GM19351 (cell line): ENCODE measurements at regions not wholly inside any gene's neighbourhood (a gene's known extent, or its start where the extent isn't known, plus 50 kb on each side); places are given as distances from the start of the nearest gene placed in this dataset.

ENCODE experiments used
- ATAC-seq: cut with Tn5 transposase; IDR thresholded peaks from one replicate; pipeline ENCODE4 v1.9.1; 2021; ENCODE audit warnings: mild to moderate bottlenecking, moderate library complexity; ENCODE audit not compliant: unreplicated experiment

- no peak for ATAC-seq
Measured at GRCh38 chr12:102602521-102602920, 122.2 kb upstream of the IGF1 start.

GRCh38 chr12:102601621-102602020 is 121.3 kb upstream of the IGF1 start:
- ATAC-seq: no peak

- ATAC-seq: no peak
Measured at GRCh38 chr12:102596687-102597086, 116.3 kb upstream of the IGF1 start.

- ATAC-seq: no peak
Measured at GRCh38 chr12:102596031-102596430, 115.7 kb upstream of the IGF1 start.

GRCh38 chr12:102595315-102595714 is 115.0 kb upstream of the IGF1 start:
- no peak for ATAC-seq

GRCh38 chr12:102593134-102593533 is 112.8 kb upstream of the IGF1 start:
- no peak for ATAC-seq

- no peak for ATAC-seq
Measured at GRCh38 chr12:102592134-102592533, 111.8 kb upstream of the IGF1 start.

- ATAC-seq: no peak
Measured at GRCh38 chr12:102573237-102573636, 92.9 kb upstream of the IGF1 start.

- no peak for ATAC-seq
Measured at GRCh38 chr12:102571889-102572288, 91.5 kb upstream of the IGF1 start.

- ATAC-seq: no peak
Measured at GRCh38 chr12:102570256-102570655, 89.9 kb upstream of the IGF1 start.

GRCh38 chr12:102569803-102570202 is 89.4 kb upstream of the IGF1 start:
- no peak for ATAC-seq

GRCh38 chr12:102568276-102568675 is 87.9 kb upstream of the IGF1 start:
- no peak for ATAC-seq

GRCh38 chr12:102567031-102567985 is 86.9 kb upstream of the IGF1 start:
- no peak for ATAC-seq

GRCh38 chr12:102565555-102565954 is 85.2 kb upstream of the IGF1 start:
- no peak for ATAC-seq

- ATAC-seq: no peak
Measured at GRCh38 chr12:102564026-102564425, 83.7 kb upstream of the IGF1 start.

- no peak for ATAC-seq
Measured at GRCh38 chr12:102562836-102563425, 82.6 kb upstream of the IGF1 start.

GRCh38 chr12:102551186-102551585 is 70.8 kb upstream of the IGF1 start:
- ATAC-seq: no peak

GRCh38 chr12:102549691-102550090 is 69.3 kb upstream of the IGF1 start:
- no peak for ATAC-seq

- no peak for ATAC-seq
Measured at GRCh38 chr12:102548543-102548942, 68.2 kb upstream of the IGF1 start.

GRCh38 chr12:102543494-102544485 is 63.4 kb upstream of the IGF1 start:
- no peak for ATAC-seq

GRCh38 chr12:102542816-102543440 is 62.6 kb upstream of the IGF1 start:
- ATAC-seq: no peak
